ENCODE measurements at regions not wholly inside any gene's neighbourhood (a gene's known extent, or its start where the extent isn't known, plus 50 kb on each side); places are given as distances from the start of the nearest gene placed in this dataset.

DNA sequence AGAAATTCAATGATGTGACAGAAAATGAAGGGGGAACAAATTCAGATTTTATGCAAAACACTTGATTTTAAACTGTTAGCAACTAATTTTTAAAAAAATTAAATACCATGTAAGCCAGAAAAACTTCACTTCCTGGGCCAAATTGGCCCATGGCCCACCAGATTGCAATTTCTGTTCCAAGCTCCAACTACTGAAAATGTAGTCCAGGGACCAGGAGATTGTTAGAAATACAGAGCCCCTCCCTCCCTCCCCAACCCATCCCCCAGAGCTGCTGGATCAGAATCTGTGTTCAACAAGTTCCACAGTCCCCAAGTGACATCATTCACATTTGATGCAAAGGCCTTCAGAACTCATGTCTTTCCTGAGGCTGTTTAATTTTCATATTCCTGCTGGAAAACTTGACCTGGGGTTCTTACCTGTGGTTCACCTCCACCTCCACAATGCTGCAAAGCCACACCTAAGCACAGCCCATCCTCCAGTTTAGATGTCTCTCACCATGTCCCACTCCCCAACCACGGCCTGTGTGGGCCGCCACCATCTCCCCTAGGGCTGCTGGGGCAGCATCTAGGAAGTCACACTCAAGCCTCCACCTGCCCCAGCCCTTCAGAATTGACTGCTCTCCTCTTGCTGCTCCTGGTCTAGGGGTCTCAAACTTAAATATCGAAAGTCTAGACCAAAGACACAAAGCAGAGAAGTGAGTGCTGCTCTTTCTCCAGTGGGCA lies 482.0 kb downstream of the UQCRFS1 start:
- H3K36me3 ChIP-seq (ENCODE audit: control insufficient read depth, insufficient read depth, low read length): no peaks in the 10 kb centered on the region
- no peak overlapping the region for H3K4me3 ChIP-seq (ENCODE audit: low read depth, low read length)
- CTCF ChIA-PET: no interaction called here
- no peak for DNase-seq (ENCODE audit: low read depth)
- peaks cover 8% of the 10 kb centered on the region for H3K27me3 ChIP-seq (ENCODE audit: control insufficient read depth, insufficient read depth, low read length)
- TF ChIP-seq CTCF (IDR thresholded peaks at IDR 0.05; ENCODE audit: insufficient read depth, low read depth, low read length): no peak
- POLR2A ChIA-PET: no interaction called here

- peaks cover 8% of the 10 kb centered on the region for H3K27me3 ChIP-seq (ENCODE audit: control insufficient read depth, insufficient read depth, low read length)
- H3K4me3 ChIP-seq (ENCODE audit: low read depth, low read length): peak overlapping the region; percentile 45
- no peaks in the 10 kb centered on the region for H3K36me3 ChIP-seq (ENCODE audit: control insufficient read depth, insufficient read depth, low read length)
- ChIA-PET POLR2A (no interaction called here), CTCF (interaction anchor here (0.6 to 2.6 kb wide), 13 partner anchors 9 to 937 kb away, joined by 3 to 10 read pairs (median 3); no protein-coding TSS in a partner anchor)
- no peak for DNase-seq (ENCODE audit: low read depth)
- TF ChIP-seq CTCF (IDR thresholded peaks at IDR 0.05; ENCODE audit: insufficient read depth, low read depth, low read length): peak; percentile 58
Measured at GRCh38 chr19:28727480-28728159, 485.3 kb downstream of the UQCRFS1 start.

GRCh38 chr19:28726533-28727479 lies 486.1 kb downstream of the UQCRFS1 start:
- DNase-seq (ENCODE audit: low read depth): no peak
- Histone ChIP-seq H3K36me3 (ENCODE audit: control insufficient read depth, insufficient read depth, low read length) (no peaks in the 10 kb centered on the region), H3K27me3 (ENCODE audit: control insufficient read depth, insufficient read depth, low read length) (peaks cover 8% of the 10 kb centered on the region), H3K4me3 (ENCODE audit: low read depth, low read length) (peak overlapping the region; percentile 45)
- POLR2A ChIA-PET: no interaction called here
- CTCF ChIA-PET: interaction anchor here (0.7 to 2.6 kb wide), 12 partner anchors 8 to 938 kb away, joined by 3 to 10 read pairs (median 4); no protein-coding TSS in a partner anchor
- TF ChIP-seq CTCF (IDR thresholded peaks at IDR 0.05; ENCODE audit: insufficient read depth, low read depth, low read length): no peak

- no peaks in the 10 kb centered on the region for H3K36me3 ChIP-seq (ENCODE audit: control insufficient read depth, insufficient read depth, low read length)
- no peaks in the 10 kb centered on the region for H3K27me3 ChIP-seq (ENCODE audit: control insufficient read depth, insufficient read depth, low read length)
- CTCF ChIA-PET: interaction anchor here (0.9 to 1.5 kb wide), 2 partner anchors 8 kb away, joined by 3 to 6 read pairs; no protein-coding TSS in a partner anchor
- TF ChIP-seq CTCF (IDR thresholded peaks at IDR 0.05; ENCODE audit: insufficient read depth, low read depth, low read length): no peak
- no peak for DNase-seq (ENCODE audit: low read depth)
- POLR2A ChIA-PET: no interaction called here
- no peak overlapping the region for H3K4me3 ChIP-seq (ENCODE audit: low read depth, low read length)
Measured at GRCh38 chr19:28718909-28719308, 494.0 kb downstream of the UQCRFS1 start.

All from BJ (cell line).